Right atrium auricular region (tissue), 2 donors: ENCODE measurements at regions not wholly inside any gene's neighbourhood (a gene's known extent, or its start where the extent isn't known, plus 50 kb on each side); places are given as distances from the start of the nearest gene placed in this dataset.

ENCODE experiments used
- DNase-seq: peaks from one replicate; pipeline ENCODE4 v3.0.0-alpha.2; 2019; ENCODE audit warnings: low spot score
- H3K27ac ChIP-seq, 2 donors: fragments of 200-600 bp; sonication (generic); 1 replicate in 1 of 2; 2 replicates in 1 of 2; pipeline ENCODE4 v1.5.1; 2016 to 2019
- H3K27me3 ChIP-seq, 2 donors: fragments of 200-600 bp; sonication (generic); one replicate each; pipeline versions ENCODE4 v1.5.1 to v1.6.0; 2017 to 2019
- H3K36me3 ChIP-seq: fragments of 200-600 bp; sonication (generic); one replicate; pipeline ENCODE4 v1.5.1; 2016
- H3K4me1 ChIP-seq, 2 donors: fragments of 200-600 bp; sonication (generic); one replicate each; pipeline versions ENCODE4 v1.5.1 to v1.6.0; 2017 to 2019
- H3K4me3 ChIP-seq, 2 donors: fragments of 200-600 bp; sonication (generic); 1 replicate in 1 of 2; 2 replicates in 1 of 2; pipeline ENCODE4 v1.5.1; 2017 to 2019; ENCODE audit warnings: mild to moderate bottlenecking in 1 of 2, moderate library complexity in 1 of 2
- H3K9me3 ChIP-seq, 2 donors: fragments of 200-600 bp; sonication (generic); one replicate each; pipeline ENCODE4 v1.5.1; 2019
- TF ChIP-seq, protein P1 (sequence below), 2 donors: fragments of 200-600 bp; sonication (generic); IDR thresholded peaks; one replicate each; pipeline ENCODE4 v1.5.1; 2019; ENCODE audit warnings: antibody characterized with exemption in 2 of 2

DNA sequence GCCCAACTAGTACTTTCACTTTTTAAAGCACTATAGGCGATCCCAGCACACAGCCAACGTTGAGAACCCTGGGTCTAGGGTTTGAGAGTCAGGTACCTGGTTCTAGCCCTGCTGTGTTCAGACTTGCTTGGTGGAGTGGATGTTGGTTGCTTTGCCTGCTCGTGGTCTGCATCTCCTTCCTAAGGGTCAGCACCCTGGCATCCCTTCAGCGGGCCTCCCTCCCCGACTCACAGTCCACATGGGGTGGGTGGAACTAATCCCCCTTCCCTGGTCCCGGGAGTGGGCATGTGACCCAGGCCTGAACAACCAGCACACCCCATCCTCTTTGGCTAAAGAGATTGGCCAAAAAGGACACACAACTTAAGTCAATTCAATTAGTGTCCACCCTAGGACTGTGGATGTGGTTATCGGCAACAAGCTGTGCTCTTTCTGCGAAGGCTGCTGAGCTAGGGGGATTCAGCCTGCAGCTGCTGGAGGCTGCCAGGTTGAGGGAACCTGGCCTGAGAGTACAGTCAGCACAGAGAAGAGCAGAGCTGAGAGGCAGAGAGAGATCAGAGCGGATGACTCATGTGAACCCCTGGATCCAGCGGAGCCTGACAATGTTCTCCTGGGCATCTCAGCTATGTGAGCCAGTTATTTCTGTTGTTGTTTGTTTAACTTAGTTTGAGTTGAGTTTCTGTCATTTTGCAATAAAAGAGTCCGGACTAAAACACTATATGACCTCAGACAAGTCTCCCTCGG is 138.9 kb downstream of the ACTL8 start:
- Histone ChIP-seq H3K27me3 (no peaks in the 10 kb centered on the region), H3K27ac (no peak overlapping the region), H3K9me3 (no peaks in the 10 kb centered on the region), H3K4me1 (peaks cover 0 to 25% of the 10 kb centered on the region in 2 donors), H3K36me3 (no peaks in the 10 kb centered on the region), H3K4me3 (no peak overlapping the region)
- TF ChIP-seq, protein P1, sequence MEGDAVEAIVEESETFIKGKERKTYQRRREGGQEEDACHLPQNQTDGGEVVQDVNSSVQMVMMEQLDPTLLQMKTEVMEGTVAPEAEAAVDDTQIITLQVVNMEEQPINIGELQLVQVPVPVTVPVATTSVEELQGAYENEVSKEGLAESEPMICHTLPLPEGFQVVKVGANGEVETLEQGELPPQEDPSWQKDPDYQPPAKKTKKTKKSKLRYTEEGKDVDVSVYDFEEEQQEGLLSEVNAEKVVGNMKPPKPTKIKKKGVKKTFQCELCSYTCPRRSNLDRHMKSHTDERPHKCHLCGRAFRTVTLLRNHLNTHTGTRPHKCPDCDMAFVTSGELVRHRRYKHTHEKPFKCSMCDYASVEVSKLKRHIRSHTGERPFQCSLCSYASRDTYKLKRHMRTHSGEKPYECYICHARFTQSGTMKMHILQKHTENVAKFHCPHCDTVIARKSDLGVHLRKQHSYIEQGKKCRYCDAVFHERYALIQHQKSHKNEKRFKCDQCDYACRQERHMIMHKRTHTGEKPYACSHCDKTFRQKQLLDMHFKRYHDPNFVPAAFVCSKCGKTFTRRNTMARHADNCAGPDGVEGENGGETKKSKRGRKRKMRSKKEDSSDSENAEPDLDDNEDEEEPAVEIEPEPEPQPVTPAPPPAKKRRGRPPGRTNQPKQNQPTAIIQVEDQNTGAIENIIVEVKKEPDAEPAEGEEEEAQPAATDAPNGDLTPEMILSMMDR (IDR thresholded peaks at IDR 0.05): no peak
- no peak for DNase-seq

DNA sequence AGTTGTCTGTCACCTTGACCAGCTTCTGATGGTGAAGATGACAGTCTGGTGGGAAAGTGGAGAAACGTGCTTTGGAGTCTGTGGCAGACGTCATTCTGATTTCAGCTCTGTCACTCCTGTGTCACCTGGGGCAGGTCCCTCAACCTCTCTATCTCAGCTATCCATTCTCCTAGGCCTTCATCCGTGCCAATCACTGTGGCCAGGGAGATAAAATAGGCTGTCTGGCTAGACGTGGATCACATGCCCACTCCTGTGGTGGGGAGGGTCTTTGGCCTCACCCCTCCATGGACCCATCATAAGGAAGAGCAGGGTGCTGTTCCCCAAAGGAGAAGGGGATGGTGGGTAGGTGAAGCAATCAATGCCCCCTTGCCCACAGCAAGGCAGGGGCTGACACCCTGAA is 140.3 kb downstream of the ACTL8 start:
- no peaks in the 10 kb centered on the region for H3K9me3 ChIP-seq
- TF ChIP-seq, protein P1 (IDR thresholded peaks at IDR 0.05): no peak
- DNase-seq: no peak
- H3K27ac ChIP-seq: no peak overlapping the region
- no peaks in the 10 kb centered on the region for H3K27me3 ChIP-seq
- peaks cover 0 to 22% of the 10 kb centered on the region in 2 donors for H3K4me1 ChIP-seq
- no peak overlapping the region for H3K4me3 ChIP-seq
- H3K36me3 ChIP-seq: no peaks in the 10 kb centered on the region

DNA sequence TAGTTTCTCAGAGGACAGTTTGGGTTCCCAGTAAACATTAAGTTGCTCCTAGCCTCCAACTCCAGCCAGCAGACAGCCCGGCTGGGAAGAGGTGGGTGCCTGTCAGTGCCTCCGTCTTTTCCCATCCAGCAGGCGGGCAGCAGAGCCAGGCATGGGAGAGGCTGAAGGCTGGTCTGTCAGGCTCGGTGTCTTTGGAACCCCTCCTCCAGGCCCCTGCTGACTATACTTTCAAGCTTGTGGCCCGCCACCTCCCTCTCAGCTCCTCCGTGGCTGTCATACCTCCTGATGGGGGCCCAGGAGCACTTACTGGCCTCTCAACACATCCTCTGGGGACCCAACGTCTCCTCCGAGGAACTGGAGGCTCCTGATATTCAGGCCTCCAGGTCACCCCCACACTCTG is 140.9 kb downstream of the ACTL8 start:
- no peak overlapping the region for H3K4me3 ChIP-seq
- H3K4me1 ChIP-seq: peaks cover 0 to 17% of the 10 kb centered on the region in 2 donors
- no peak overlapping the region for H3K27ac ChIP-seq
- TF ChIP-seq, protein P1 (IDR thresholded peaks at IDR 0.05): no peak
- H3K27me3 ChIP-seq: no peaks in the 10 kb centered on the region
- no peak for DNase-seq
- H3K9me3 ChIP-seq: no peaks in the 10 kb centered on the region
- H3K36me3 ChIP-seq: no peaks in the 10 kb centered on the region

DNA sequence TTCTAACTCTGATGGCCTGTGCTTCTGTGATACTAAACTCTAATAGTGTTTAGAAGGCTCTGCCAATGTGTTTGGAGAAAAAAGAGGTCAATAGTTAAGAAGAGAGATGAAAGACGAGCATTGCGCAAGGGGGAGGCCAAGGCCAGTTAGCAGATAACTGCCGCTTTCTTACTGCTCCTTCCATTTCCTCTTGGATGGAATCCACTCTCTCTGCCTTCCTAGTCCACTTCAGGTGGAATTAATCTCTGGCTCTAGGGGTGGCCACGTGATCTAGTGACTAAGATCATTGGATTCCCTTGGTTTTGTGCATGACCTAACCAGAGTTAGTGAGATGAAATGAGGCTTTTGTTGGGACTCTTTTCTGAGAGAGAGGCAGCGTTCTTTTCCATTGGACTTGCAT is 148.3 kb downstream of the ACTL8 start:
- H3K9me3 ChIP-seq: no peaks in the 10 kb centered on the region
- no peak for DNase-seq
- TF ChIP-seq, protein P1 (IDR thresholded peaks at IDR 0.05): no peak
- no peaks in the 10 kb centered on the region for H3K36me3 ChIP-seq
- H3K27ac ChIP-seq: no peak overlapping the region
- H3K4me3 ChIP-seq: no peak overlapping the region
- H3K4me1 ChIP-seq: no peaks in the 10 kb centered on the region
- no peaks in the 10 kb centered on the region for H3K27me3 ChIP-seq

DNA sequence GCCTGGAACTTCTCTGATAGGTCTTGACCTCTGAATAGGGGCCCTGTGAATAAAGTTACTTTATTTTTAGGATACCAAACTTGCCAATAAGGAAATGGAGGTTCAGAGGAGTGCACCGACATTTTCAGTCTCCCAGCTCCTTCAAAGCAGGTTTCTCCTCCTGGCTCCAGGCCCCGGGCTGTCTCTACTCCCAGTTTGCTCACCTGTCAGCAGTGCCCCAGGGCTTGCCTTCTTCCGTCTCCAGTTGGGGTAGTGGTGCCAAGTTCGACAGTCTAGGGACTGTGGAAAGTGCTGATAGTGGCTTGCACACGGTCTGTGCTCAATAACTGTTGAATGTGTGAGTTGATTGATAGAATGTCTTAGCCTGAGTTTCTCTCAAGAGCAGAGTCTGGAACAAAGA is 149.2 kb downstream of the ACTL8 start:
- Histone ChIP-seq H3K4me1 (no peaks in the 10 kb centered on the region), H3K27me3 (no peaks in the 10 kb centered on the region), H3K27ac (no peak overlapping the region), H3K9me3 (no peaks in the 10 kb centered on the region), H3K4me3 (no peak overlapping the region), H3K36me3 (no peaks in the 10 kb centered on the region)
- DNase-seq: no peak
- TF ChIP-seq, protein P1 (IDR thresholded peaks at IDR 0.05): no peak

DNA sequence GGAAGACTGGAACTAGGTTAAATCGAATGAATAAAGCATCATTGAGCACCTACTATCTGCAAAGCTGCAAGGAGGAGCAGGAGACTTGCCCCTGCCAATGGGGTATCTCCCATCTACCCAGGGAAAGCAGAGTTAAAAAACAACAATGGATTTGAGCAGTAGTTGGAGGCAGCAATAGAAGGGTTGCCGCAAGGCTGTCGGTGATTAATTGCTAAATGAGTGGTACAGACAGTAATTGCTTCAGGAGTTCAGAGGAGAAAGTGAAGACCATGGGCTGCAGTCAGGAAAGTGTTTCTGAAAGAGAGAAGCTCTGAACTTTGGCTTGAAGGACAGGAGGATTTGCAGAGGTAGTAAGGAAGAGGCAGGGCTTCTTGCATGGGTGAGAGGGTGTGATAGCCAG is 152.9 kb downstream of the ACTL8 start:
- TF ChIP-seq, protein P1 (IDR thresholded peaks at IDR 0.05): no peak
- H3K4me3 ChIP-seq: no peak overlapping the region
- no peak overlapping the region for H3K27ac ChIP-seq
- no peaks in the 10 kb centered on the region for H3K4me1 ChIP-seq
- DNase-seq: no peak
- no peaks in the 10 kb centered on the region for H3K27me3 ChIP-seq
- H3K9me3 ChIP-seq: no peaks in the 10 kb centered on the region
- H3K36me3 ChIP-seq: no peaks in the 10 kb centered on the region
